H1 (cell line): ENCODE measurements at regions not wholly inside any gene's neighbourhood (a gene's known extent, or its start where the extent isn't known, plus 50 kb on each side); places are given as distances from the start of the nearest gene placed in this dataset.
A peak's percentile ranks its signal among the peaks of the same experiment; 100 is the strongest.

Experiments used
- CTCF ChIA-PET: fragments of 300-600 bp; sonication (Branson Sonifier 250); formaldehyde crosslinking; loops from one replicate; lab custom pipeline; 2021; ENCODE audit not compliant: partially characterized antibody; lab: Charles Lee
- POLR2A ChIA-PET: fragments of 300-600 bp; sonication (Branson Sonifier 250); formaldehyde crosslinking; loops from one replicate; lab custom pipeline; 2021; ENCODE audit warnings: inconsistent platforms; ENCODE audit not compliant: partially characterized antibody; lab: Charles Lee
- DNase-seq, 2 experiments: peaks; one replicate each; pipeline versions ENCODE4 v3.0.0 to v3.0.0-alpha.2; 2010 to 2022; ENCODE audit warnings: low spot score in 2 of 2, low read depth in 1 of 2, mixed read lengths in 1 of 2
- FAIRE-seq: peaks from 2 replicates; lab custom pipeline; 2011; peaks lifted over from hg19 to GRCh38; lab: Jason Lieb, UNC
- H2AFZ ChIP-seq: 2 replicates; pipeline ENCODE4 v1.8.1; 2012; ENCODE audit warnings: low read length, inconsistent platforms
- H2AK5ac ChIP-seq: 2 replicates; pipeline ENCODE4 v1.6.1; 2013; ENCODE audit warnings: low read depth, low read length
- H2BK120ac ChIP-seq: replicated peaks from 2 replicates; pipeline ENCODE3; 2013; ENCODE audit warnings: low read depth, low read length, inconsistent platforms
- H2BK12ac ChIP-seq: 2 replicates; pipeline ENCODE4 v1.6.1; 2013; ENCODE audit warnings: low read depth, low read length
- H2BK15ac ChIP-seq: 2 replicates; pipeline ENCODE4 v1.6.1; 2013; ENCODE audit warnings: low read length
- H2BK20ac ChIP-seq: 2 replicates; pipeline ENCODE4 v1.6.1; 2013; ENCODE audit warnings: low read length
- H2BK5ac ChIP-seq: 2 replicates; pipeline ENCODE4 v1.6.1; 2013; ENCODE audit warnings: low read depth, low read length
- H3K14ac ChIP-seq: 2 replicates; pipeline ENCODE4 v1.6.1; 2013; ENCODE audit warnings: inconsistent platforms; ENCODE audit not compliant: insufficient read length
- H3K18ac ChIP-seq: 2 replicates; pipeline ENCODE4 v1.6.1; 2013; ENCODE audit warnings: low read length; ENCODE audit errors: extremely low read depth
- H3K23ac ChIP-seq: 2 replicates; pipeline ENCODE4 v1.6.1; 2013; ENCODE audit warnings: inconsistent platforms; ENCODE audit not compliant: insufficient read length
- H3K23me2 ChIP-seq: 2 replicates; pipeline ENCODE4 v1.6.1; 2013; ENCODE audit warnings: low read depth, low read length
- H3K27ac ChIP-seq: 2 replicates; pipeline ENCODE4 v1.6.1; 2011; ENCODE audit warnings: low read depth, low read length, inconsistent platforms
- H3K27me3 ChIP-seq, 4 experiments: replicated peaks in 1 of 4; 1 replicate in 1 of 4; 2 replicates in 3 of 4; pipeline versions ENCODE4 v1.6.1 to v1.8.1; 2011 to 2013; ENCODE audit warnings: low read length in 3 of 4, mild to moderate bottlenecking in 3 of 4, inconsistent platforms in 2 of 4, mixed read lengths in 2 of 4, moderate library complexity in 1 of 4; ENCODE audit not compliant: control insufficient read depth in 3 of 4, insufficient read depth in 3 of 4; ENCODE audit errors: extremely low read depth in 1 of 4
- H3K36me3 ChIP-seq, 4 experiments: 2 replicates each; pipeline versions ENCODE4 v1.6.1 to v1.8.1; 2011 to 2013; ENCODE audit warnings: mild to moderate bottlenecking in 4 of 4, low read length in 3 of 4, moderate library complexity in 2 of 4, control low read depth in 1 of 4, inconsistent platforms in 1 of 4; ENCODE audit not compliant: insufficient read depth in 4 of 4, control insufficient read depth in 2 of 4
- H3K4ac ChIP-seq: replicated peaks from 2 replicates; pipeline ENCODE3; 2013; ENCODE audit warnings: low read length, low read depth, mixed read lengths, inconsistent platforms; ENCODE audit not compliant: insufficient read length
- H3K4me1 ChIP-seq, 4 experiments: replicated peaks in 1 of 4; 1 replicate in 1 of 4; 2 replicates in 3 of 4; pipeline versions ENCODE4 v1.6.1 to v1.8.1; 2011 to 2013; ENCODE audit warnings: low read length in 3 of 4, inconsistent platforms in 2 of 4, mixed read lengths in 1 of 4; ENCODE audit not compliant: insufficient read depth in 4 of 4, control insufficient read depth in 3 of 4
- H3K4me2 ChIP-seq, 2 experiments: 2 replicates each; pipeline versions ENCODE4 v1.6.1 to v1.8.1; 2011 to 2013; ENCODE audit warnings: low read depth in 2 of 2, low read length in 2 of 2, control low read depth in 1 of 2, inconsistent platforms in 1 of 2, mild to moderate bottlenecking in 1 of 2; ENCODE audit not compliant: insufficient read depth in 1 of 2
- H3K4me3 ChIP-seq, 4 experiments: fragments of 200-600, 300-600 bp in 1 of 4; sonication (generic), shearing (Covaris generic), sonication (Bioruptor Twin) in 1 of 4; 2 replicates each; pipeline versions ENCODE4 v1.5.1 to v1.8.1; 2011 to 2016; ENCODE audit warnings: low read length in 4 of 4, low read depth in 3 of 4, control low read depth in 2 of 4, inconsistent platforms in 2 of 4, mild to moderate bottlenecking in 2 of 4, mixed read lengths in 1 of 4, moderate library complexity in 1 of 4; ENCODE audit not compliant: insufficient read depth in 2 of 4; ENCODE audit errors: extremely low read depth in 1 of 4
- H3K56ac ChIP-seq: replicated peaks from 2 replicates; pipeline ENCODE3; 2013; ENCODE audit warnings: low read depth, mild to moderate bottlenecking, mixed read lengths, low read length, inconsistent platforms; ENCODE audit not compliant: insufficient read length
- H3K79me1 ChIP-seq: 2 replicates; pipeline ENCODE4 v1.6.1; 2013; ENCODE audit warnings: low read depth, low read length, control low read depth
- H3K79me2 ChIP-seq, 2 experiments: 2 replicates each; pipeline versions ENCODE4 v1.6.1 to v1.8.1; 2012 to 2013; ENCODE audit warnings: low read length in 2 of 2, mild to moderate bottlenecking in 2 of 2, inconsistent platforms in 1 of 2; ENCODE audit not compliant: insufficient read depth in 2 of 2, control insufficient read depth in 1 of 2
- H3K9ac ChIP-seq, 4 experiments: replicated peaks in 1 of 4; 1 replicate in 1 of 4; 2 replicates in 3 of 4; pipeline versions ENCODE4 v1.6.1 to v1.8.1; 2011 to 2013; ENCODE audit warnings: low read depth in 3 of 4, low read length in 3 of 4, control low read depth in 2 of 4, mild to moderate bottlenecking in 2 of 4, moderate library complexity in 2 of 4, inconsistent platforms in 1 of 4; ENCODE audit errors: extremely low read depth in 1 of 4
- H3K9me3 ChIP-seq, 2 experiments: 2 replicates each; pipeline versions ENCODE4 v1.6.1 to v1.8.1; 2012 to 2013; ENCODE audit warnings: mild to moderate bottlenecking in 2 of 2, moderate library complexity in 2 of 2, control low read depth in 1 of 2, inconsistent platforms in 1 of 2, low read depth in 1 of 2, low read length in 1 of 2, mixed read lengths in 1 of 2; ENCODE audit not compliant: insufficient read depth in 2 of 2
- H4K20me1 ChIP-seq, 2 experiments: replicated peaks in 1 of 2; 2 replicates each; pipeline versions ENCODE3 to v1.8.1; 2011 to 2013; ENCODE audit warnings: inconsistent platforms in 2 of 2, low read length in 2 of 2, mild to moderate bottlenecking in 1 of 2; ENCODE audit not compliant: insufficient read depth in 2 of 2, control insufficient read depth in 1 of 2
- H4K5ac ChIP-seq: 2 replicates; pipeline ENCODE4 v1.6.1; 2013; ENCODE audit warnings: low read length, low read depth, mixed read lengths, inconsistent platforms; ENCODE audit not compliant: insufficient read length
- H4K8ac ChIP-seq: 2 replicates; pipeline ENCODE4 v1.8.0; 2013; ENCODE audit warnings: mild to moderate bottlenecking, moderate library complexity, low read length, inconsistent platforms; ENCODE audit not compliant: insufficient read depth; ENCODE audit errors: extremely low read depth
- H4K91ac ChIP-seq: replicated peaks from 2 replicates; pipeline ENCODE3; 2013; ENCODE audit warnings: low read length, mixed read lengths, inconsistent platforms; ENCODE audit not compliant: insufficient read length
- NRF1 ChIP-seq: IDR thresholded peaks from 2 replicates; pipeline ENCODE4 v1.6.1; 2011; ENCODE audit warnings: mild to moderate bottlenecking, low read depth, low read length, improper control_type of control experiment
- RXRA ChIP-seq: IDR thresholded peaks from 2 replicates; pipeline ENCODE4 v1.6.1; 2011; ENCODE audit warnings: low read depth, mild to moderate bottlenecking, low read length, moderate library complexity; ENCODE audit not compliant: insufficient read depth
- SIX5 ChIP-seq: IDR thresholded peaks from 2 replicates; pipeline ENCODE4 v1.6.1; 2011; ENCODE audit warnings: mild to moderate bottlenecking, low read depth, low read length
- YY1 ChIP-seq: IDR thresholded peaks from 2 replicates; pipeline ENCODE4 v1.6.1; 2011; ENCODE audit warnings: low read depth, mild to moderate bottlenecking, low read length

GRCh38 chr13:90485436-90485835 is 862.1 kb upstream of the MIR17HG start:
- Histone ChIP-seq H3K4ac (no peak overlapping the region), H3K4me2 (no peak overlapping the region), H2BK5ac (no peak overlapping the region), H3K18ac (no peak overlapping the region), H3K27ac (no peak overlapping the region), H3K56ac (no peak overlapping the region), H3K79me2 (no peaks in the 10 kb centered on the region), H2BK120ac (no peak overlapping the region), H3K9ac (no peak overlapping the region), H2BK20ac (no peak overlapping the region), H3K36me3 (no peaks in the 10 kb centered on the region), H3K27me3 (peaks cover 0 to 1% (median 0%) of the 10 kb centered on the region in 4 experiments; a peak in 1 of 7 replicates), H4K8ac (no peak overlapping the region), H3K79me1 (no peaks in the 10 kb centered on the region), H2AFZ (peak overlapping the region; percentile 80), H3K14ac (no peak overlapping the region), H4K20me1 (no peaks in the 10 kb centered on the region), H3K23ac (no peak overlapping the region), H3K23me2 (no peaks in the 10 kb centered on the region), H2BK12ac (no peak overlapping the region), H3K4me3 (no peak overlapping the region), H3K4me1 (no peaks in the 10 kb centered on the region), H4K5ac (no peak overlapping the region), H3K9me3 (no peaks in the 10 kb centered on the region; a peak in 1 of 4 replicates), H2BK15ac (no peak overlapping the region), H4K91ac (no peak overlapping the region), H2AK5ac (no peak overlapping the region)
- TF ChIP-seq NRF1 (no peak), SIX5 (no peak), YY1 (no peak), RXRA (no peak)
- DNase-seq (no peak), FAIRE-seq (no peak)
- ChIA-PET CTCF (no interaction called here), POLR2A (no interaction called here)
